H9 (cell line): ENCODE measurements at regions not wholly inside any gene's neighbourhood (a gene's known extent, or its start where the extent isn't known, plus 50 kb on each side); places are given as distances from the start of the nearest gene placed in this dataset.

Experiments used
- DNase-seq: peaks from one replicate; pipeline ENCODE4 v3.0.0-alpha.2; 2017
- H2AFZ ChIP-seq: one replicate; pipeline ENCODE4 v1.6.1; 2013; ENCODE audit warnings: mild to moderate bottlenecking, low read length, control low read depth, moderate library complexity
- H2AK5ac ChIP-seq: 2 replicates; pipeline ENCODE4 v1.6.1; 2013; ENCODE audit warnings: low read length, control low read depth, mixed read lengths; ENCODE audit not compliant: insufficient read length
- H2BK120ac ChIP-seq: one replicate; pipeline ENCODE4 v1.6.1; 2013; ENCODE audit warnings: low read depth, mild to moderate bottlenecking, low read length, control low read depth, inconsistent platforms; ENCODE audit not compliant: poor library complexity, severe bottlenecking
- H2BK12ac ChIP-seq: 2 replicates; pipeline ENCODE4 v1.6.1; 2013; ENCODE audit warnings: low read length, control low read depth, mixed read lengths, low read depth; ENCODE audit not compliant: insufficient read length
- H2BK15ac ChIP-seq: 2 replicates; pipeline ENCODE4 v1.6.1; 2013; ENCODE audit warnings: low read depth, low read length, control low read depth
- H2BK20ac ChIP-seq: one replicate; pipeline ENCODE4 v1.6.1; 2013; ENCODE audit warnings: low read depth, mild to moderate bottlenecking, low read length, control low read depth, inconsistent platforms; ENCODE audit not compliant: poor library complexity, severe bottlenecking
- H2BK5ac ChIP-seq: 2 replicates; pipeline ENCODE4 v1.6.1; 2013; ENCODE audit warnings: low read length, control low read depth, mixed read lengths; ENCODE audit not compliant: insufficient read length
- H3K14ac ChIP-seq: 2 replicates; pipeline ENCODE4 v1.6.1; 2013; ENCODE audit warnings: low read length, control low read depth; ENCODE audit not compliant: insufficient read depth
- H3K18ac ChIP-seq: 2 replicates; pipeline ENCODE4 v1.6.1; 2013; ENCODE audit warnings: low read depth, mild to moderate bottlenecking, mixed read lengths, low read length, control low read depth; ENCODE audit not compliant: insufficient read length
- H3K23ac ChIP-seq: 2 replicates; pipeline ENCODE4 v1.6.1; 2013; ENCODE audit warnings: low read length, control low read depth, mixed read lengths, low read depth; ENCODE audit not compliant: insufficient read length
- H3K23me2 ChIP-seq: 2 replicates; pipeline ENCODE4 v1.6.1; 2013; ENCODE audit warnings: low read depth, mild to moderate bottlenecking, mixed read lengths, low read length, control low read depth; ENCODE audit not compliant: insufficient read length, poor library complexity, severe bottlenecking
- H3K27ac ChIP-seq: 2 replicates; pipeline ENCODE4 v1.5.1; 2013; ENCODE audit warnings: low read length, control low read depth, mixed read lengths, low read depth; ENCODE audit not compliant: insufficient read length
- H3K27me3 ChIP-seq: 2 replicates; pipeline ENCODE4 v1.6.1; 2013; ENCODE audit warnings: low read length, control low read depth, inconsistent platforms; ENCODE audit not compliant: insufficient read depth
- H3K4ac ChIP-seq: 2 replicates; pipeline ENCODE4 v1.6.1; 2013; ENCODE audit warnings: low read depth, mild to moderate bottlenecking, control low read depth, inconsistent platforms, low read length, moderate library complexity
- H3K4me1 ChIP-seq: 2 replicates; pipeline ENCODE4 v1.6.1; 2013; ENCODE audit warnings: low read length, control low read depth, inconsistent platforms; ENCODE audit not compliant: insufficient read depth
- H3K4me2 ChIP-seq: 2 replicates; pipeline ENCODE4 v1.6.1; 2013; ENCODE audit warnings: low read length, control low read depth, mixed read lengths; ENCODE audit not compliant: insufficient read length, insufficient read depth
- H3K56ac ChIP-seq: 2 replicates; pipeline ENCODE4 v1.6.1; 2013; ENCODE audit warnings: low read depth, mild to moderate bottlenecking, mixed read lengths, low read length, control low read depth; ENCODE audit not compliant: insufficient read length
- H3K79me1 ChIP-seq: 2 replicates; pipeline ENCODE4 v1.6.1; 2013; ENCODE audit warnings: low read depth, mild to moderate bottlenecking, moderate library complexity, low read length, control low read depth, inconsistent platforms; ENCODE audit not compliant: insufficient read depth, poor library complexity, severe bottlenecking
- H3K79me2 ChIP-seq: 2 replicates; pipeline ENCODE4 v1.6.1; 2013; ENCODE audit warnings: low read length, control low read depth, inconsistent platforms; ENCODE audit not compliant: insufficient read depth
- H3K9ac ChIP-seq: 2 replicates; pipeline ENCODE4 v1.6.1; 2013; ENCODE audit warnings: low read length, control low read depth, mixed read lengths; ENCODE audit not compliant: insufficient read length; ENCODE audit errors: extremely low read depth
- H3K9me3 ChIP-seq: one replicate; pipeline ENCODE4 v1.6.1; 2013; ENCODE audit warnings: low read depth, low read length, inconsistent platforms; ENCODE audit not compliant: control insufficient read depth
- H3T11ph ChIP-seq: one replicate; pipeline ENCODE4 v1.6.1; 2013; ENCODE audit warnings: mild to moderate bottlenecking, low read length, control low read depth, inconsistent platforms
- H4K20me1 ChIP-seq: one replicate; pipeline ENCODE4 v1.6.1; 2013; ENCODE audit not compliant: control insufficient read depth, insufficient read length, insufficient read depth
- H4K5ac ChIP-seq: 2 replicates; pipeline ENCODE4 v1.6.1; 2013; ENCODE audit warnings: low read depth, mild to moderate bottlenecking, mixed read lengths, low read length, control low read depth; ENCODE audit not compliant: insufficient read length
- H4K8ac ChIP-seq: replicated peaks from 2 replicates; pipeline ENCODE4 v1.6.1; 2013; ENCODE audit warnings: low read length, control low read depth, mixed read lengths, low read depth; ENCODE audit not compliant: insufficient read length
- H4K91ac ChIP-seq: 2 replicates; pipeline ENCODE4 v1.6.1; 2013; ENCODE audit warnings: low read depth, mild to moderate bottlenecking, moderate library complexity, mixed read lengths, low read length, control low read depth; ENCODE audit not compliant: insufficient read length
- H3K27ac Mint-ChIP-seq, 3 experiments: 2 replicates in 2 of 3; 3 replicates in 1 of 3; pipeline ENCODE4 v1.8.0; 2020 to 2021; ENCODE audit warnings: mixed read lengths in 3 of 3, mild to moderate bottlenecking in 1 of 3, moderate library complexity in 1 of 3
- H3K27me3 Mint-ChIP-seq: 2 replicates; pipeline ENCODE4 v1.8.0; 2021; ENCODE audit warnings: low read depth, mild to moderate bottlenecking, moderate library complexity, mixed read lengths
- H3K36me3 Mint-ChIP-seq, 3 experiments: 2 replicates in 2 of 3; 3 replicates in 1 of 3; pipeline ENCODE4 v1.8.0; 2020 to 2021; ENCODE audit warnings: low read depth in 3 of 3, mixed read lengths in 3 of 3; ENCODE audit not compliant: insufficient read depth in 1 of 3
- H3K4me1 Mint-ChIP-seq, 2 experiments: 2 replicates each; pipeline ENCODE4 v1.8.0; 2020; ENCODE audit warnings: mixed read lengths in 2 of 2
- H3K4me3 Mint-ChIP-seq, 2 experiments: 2 replicates in 1 of 2; 3 replicates in 1 of 2; pipeline ENCODE4 v1.8.0; 2020 to 2021; ENCODE audit warnings: mild to moderate bottlenecking in 2 of 2, mixed read lengths in 2 of 2, moderate library complexity in 1 of 2
- H3K9me3 Mint-ChIP-seq, 2 experiments: 2 replicates in 1 of 2; 3 replicates in 1 of 2; pipeline ENCODE4 v1.8.0; 2020; ENCODE audit warnings: mild to moderate bottlenecking in 2 of 2, mixed read lengths in 2 of 2, moderate library complexity in 1 of 2
- WGBS: extraction: QIAGEN DNeasy Blood & Tissue Kit; methylation state at CpG from one replicate; pipeline ENCODE4 v1.1.7; 2013; ENCODE audit warnings: missing lambda C conversion rate, low lambda C conversion rate, mixed read lengths; ENCODE audit not compliant: insufficient read length; ENCODE audit errors: extremely low coverage; 5-methylcytosine and 5-hydroxymethylcytosine counted together
- TF ChIP-seq, protein P1 (sequence below): fragments of 200-600 bp; sonication (generic); conservative IDR thresholded peaks from 3 replicates; pipeline ENCODE4 v1.8.0; 2021; ENCODE audit warnings: antibody characterized with exemption, mild to moderate bottlenecking

DNA sequence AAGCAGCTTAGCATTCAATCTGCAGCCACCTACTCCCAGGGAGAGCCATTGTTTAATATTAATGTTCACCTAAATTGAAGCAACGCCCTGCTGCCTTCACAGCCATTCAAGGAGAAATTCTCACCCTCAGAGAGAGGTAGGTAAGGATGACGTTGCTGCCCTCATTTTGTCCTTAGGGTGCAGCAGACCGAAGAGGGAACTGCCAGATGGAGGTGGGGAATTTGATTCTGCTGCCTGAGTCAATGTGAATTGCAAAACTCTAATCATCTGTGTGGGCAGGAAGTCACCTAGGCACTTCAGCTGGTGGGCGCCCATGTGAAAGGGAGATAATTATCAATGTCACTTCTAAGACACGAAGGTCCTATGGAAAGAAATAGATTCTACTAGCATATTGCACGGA is 503.4 kb downstream of the TBC1D4 start:
- Histone ChIP-seq H3K14ac (no peak overlapping the region), H2AFZ (no peak overlapping the region), H2BK120ac (no peak overlapping the region), H4K8ac (no peak overlapping the region), H3K27ac (no peak overlapping the region), H3K23me2 (no peaks in the 10 kb centered on the region), H2AK5ac (no peak overlapping the region), H2BK5ac (no peak overlapping the region), H3T11ph (no peak overlapping the region), H4K5ac (no peak overlapping the region), H3K9me3 (no peaks in the 10 kb centered on the region), H2BK20ac (no peak overlapping the region), H2BK15ac (no peak overlapping the region), H4K91ac (no peak overlapping the region), H2BK12ac (no peak overlapping the region), H3K9ac (no peak overlapping the region), H3K23ac (no peak overlapping the region), H4K20me1 (no peaks in the 10 kb centered on the region), H3K18ac (no peak overlapping the region), H3K27me3 (no peaks in the 10 kb centered on the region), H3K4ac (no peak overlapping the region), H3K79me1 (no peaks in the 10 kb centered on the region), H3K79me2 (no peaks in the 10 kb centered on the region), H3K56ac (no peak overlapping the region), H3K4me1 (no peaks in the 10 kb centered on the region), H3K4me2 (no peak overlapping the region)
- H3K9me3 Mint-ChIP-seq, result no peaks in the 10 kb centered on the region
- no peak overlapping the region for H3K4me3 Mint-ChIP-seq
- H3K27ac Mint-ChIP-seq, result no peak overlapping the region; a peak in 2 of 7 replicates
- H3K27me3 Mint-ChIP-seq, result no peaks in the 10 kb centered on the region
- no peaks in the 10 kb centered on the region for H3K36me3 Mint-ChIP-seq
- H3K4me1 Mint-ChIP-seq, result peaks cover 18 to 19% of the 10 kb centered on the region in 2 experiments
- TF ChIP-seq, protein P1, sequence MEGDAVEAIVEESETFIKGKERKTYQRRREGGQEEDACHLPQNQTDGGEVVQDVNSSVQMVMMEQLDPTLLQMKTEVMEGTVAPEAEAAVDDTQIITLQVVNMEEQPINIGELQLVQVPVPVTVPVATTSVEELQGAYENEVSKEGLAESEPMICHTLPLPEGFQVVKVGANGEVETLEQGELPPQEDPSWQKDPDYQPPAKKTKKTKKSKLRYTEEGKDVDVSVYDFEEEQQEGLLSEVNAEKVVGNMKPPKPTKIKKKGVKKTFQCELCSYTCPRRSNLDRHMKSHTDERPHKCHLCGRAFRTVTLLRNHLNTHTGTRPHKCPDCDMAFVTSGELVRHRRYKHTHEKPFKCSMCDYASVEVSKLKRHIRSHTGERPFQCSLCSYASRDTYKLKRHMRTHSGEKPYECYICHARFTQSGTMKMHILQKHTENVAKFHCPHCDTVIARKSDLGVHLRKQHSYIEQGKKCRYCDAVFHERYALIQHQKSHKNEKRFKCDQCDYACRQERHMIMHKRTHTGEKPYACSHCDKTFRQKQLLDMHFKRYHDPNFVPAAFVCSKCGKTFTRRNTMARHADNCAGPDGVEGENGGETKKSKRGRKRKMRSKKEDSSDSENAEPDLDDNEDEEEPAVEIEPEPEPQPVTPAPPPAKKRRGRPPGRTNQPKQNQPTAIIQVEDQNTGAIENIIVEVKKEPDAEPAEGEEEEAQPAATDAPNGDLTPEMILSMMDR, result no peak
- DNase-seq, result no peak
- no CpG with 5 or more reads among the region's 6 CpGs for whole genome bisulfite sequencing
